ENCODE measurements at regions not wholly inside any gene's neighbourhood (a gene's known extent, or its start where the extent isn't known, plus 50 kb on each side); places are given as distances from the start of the nearest gene placed in this dataset.

DNA sequence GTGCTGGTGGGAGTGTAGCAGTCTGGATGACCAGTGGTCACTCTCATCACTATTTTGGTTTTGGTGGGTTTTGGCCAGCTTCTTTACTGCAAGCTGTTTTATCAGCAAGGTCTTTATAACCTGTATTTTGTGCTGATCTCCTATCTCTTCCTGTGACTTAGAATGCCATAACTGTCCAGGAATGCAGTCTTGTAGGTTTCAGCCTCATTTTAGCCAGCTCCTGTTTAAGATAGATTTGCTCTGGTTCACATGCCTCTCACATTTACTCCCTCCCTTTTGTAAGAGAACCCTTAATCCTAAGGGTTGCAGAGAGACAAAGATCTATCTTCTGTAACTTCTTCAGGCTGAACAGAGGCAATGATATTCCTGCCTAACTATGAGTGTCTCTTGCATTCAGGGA is 51.2 kb upstream of the INHBA start:
- no peaks in the 10 kb centered on the region for H3K79me2 ChIP-seq (ENCODE audit: insufficient read depth, low read length)
- no peaks in the 10 kb centered on the region for H4K20me1 ChIP-seq (ENCODE audit: insufficient read depth)
- BruUV-seq (replicated peaks), result no TSS peak
- H2AFZ ChIP-seq (ENCODE audit: low read depth, low read length, poor library complexity, severe bottlenecking), result no peak overlapping the region
- H3K4me3 ChIP-seq (replicated peaks in 1 of 2; ENCODE audit: low read depth in 1 of 2, low read length in 2 of 2), result no peak overlapping the region
- H3K36me3 ChIP-seq (ENCODE audit: control insufficient read depth in 1 of 2, insufficient read depth in 2 of 2, low read length in 2 of 2), result no peaks in the 10 kb centered on the region
- H3K9me3 ChIP-seq (ENCODE audit: control insufficient read depth in 1 of 2, insufficient read depth in 1 of 2, low read depth in 1 of 2, low read length in 2 of 2), result 0 out of 4 replicates have a peak, but pooled peaks cover 0 to 4% of the 10 kb centered on the region in 2 experiments
- no peaks in the 10 kb centered on the region for H3K4me1 ChIP-seq (ENCODE audit: control insufficient read depth in 1 of 2, insufficient read depth in 2 of 2, low read length in 2 of 2)
- no peak overlapping the region for H3K4me2 ChIP-seq (ENCODE audit: low read length)
- ATAC-seq (no peak), DNase-seq (ENCODE audit: low read depth, low spot score) (no peak)
- ChIA-PET RAD21 (ENCODE audit: low non-redundant PET in 1 of 2, low total read pairs in 2 of 2, uncharacterized antibody in 2 of 2, unreplicated experiment in 2 of 2) (no interaction called here), POLR2A (no interaction called here), CTCF (no interaction called here)
- no peaks in the 10 kb centered on the region for H3K9me2 ChIP-seq (ENCODE audit: insufficient read depth)
- H3K27ac ChIP-seq (ENCODE audit: low read depth, low read length), result no peak overlapping the region
- H3K9ac ChIP-seq (ENCODE audit: low read length), result no peak overlapping the region
- intact Hi-C loops (cut with micrococcal nuclease), result loop anchor here (10.0 kb wide), 1 partner anchor 61 kb away; no protein-coding TSS in a partner anchor
- TF ChIP-seq EGR1 (IDR thresholded peaks at IDR 0.05; ENCODE audit: low read depth), result no peak
- TF ChIP-seq POLR2AphosphoS5 (IDR thresholded peaks at IDR 0.05; ENCODE audit: low read depth, low read length), result no peak
- TF ChIP-seq, protein P1, sequence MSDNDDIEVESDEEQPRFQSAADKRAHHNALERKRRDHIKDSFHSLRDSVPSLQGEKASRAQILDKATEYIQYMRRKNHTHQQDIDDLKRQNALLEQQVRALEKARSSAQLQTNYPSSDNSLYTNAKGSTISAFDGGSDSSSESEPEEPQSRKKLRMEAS (IDR thresholded peaks at IDR 0.05), result no peak
- TF ChIP-seq, protein P2, sequence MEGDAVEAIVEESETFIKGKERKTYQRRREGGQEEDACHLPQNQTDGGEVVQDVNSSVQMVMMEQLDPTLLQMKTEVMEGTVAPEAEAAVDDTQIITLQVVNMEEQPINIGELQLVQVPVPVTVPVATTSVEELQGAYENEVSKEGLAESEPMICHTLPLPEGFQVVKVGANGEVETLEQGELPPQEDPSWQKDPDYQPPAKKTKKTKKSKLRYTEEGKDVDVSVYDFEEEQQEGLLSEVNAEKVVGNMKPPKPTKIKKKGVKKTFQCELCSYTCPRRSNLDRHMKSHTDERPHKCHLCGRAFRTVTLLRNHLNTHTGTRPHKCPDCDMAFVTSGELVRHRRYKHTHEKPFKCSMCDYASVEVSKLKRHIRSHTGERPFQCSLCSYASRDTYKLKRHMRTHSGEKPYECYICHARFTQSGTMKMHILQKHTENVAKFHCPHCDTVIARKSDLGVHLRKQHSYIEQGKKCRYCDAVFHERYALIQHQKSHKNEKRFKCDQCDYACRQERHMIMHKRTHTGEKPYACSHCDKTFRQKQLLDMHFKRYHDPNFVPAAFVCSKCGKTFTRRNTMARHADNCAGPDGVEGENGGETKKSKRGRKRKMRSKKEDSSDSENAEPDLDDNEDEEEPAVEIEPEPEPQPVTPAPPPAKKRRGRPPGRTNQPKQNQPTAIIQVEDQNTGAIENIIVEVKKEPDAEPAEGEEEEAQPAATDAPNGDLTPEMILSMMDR (IDR thresholded peaks at IDR 0.05 in 2 of 3, conservative IDR thresholded peaks at IDR 0.05 in 1 of 3; ENCODE audit: borderline replicate concordance in 1 of 3, insufficient read depth in 1 of 3, low read depth in 2 of 3, low read length in 2 of 3), result no peak
- no peak for TF ChIP-seq EZH2 (IDR thresholded peaks at IDR 0.05)
- TF ChIP-seq SRF (IDR thresholded peaks at IDR 0.05; ENCODE audit: low read depth), result no peak
- no peak for TF ChIP-seq JUND (IDR thresholded peaks at IDR 0.05)
- no peak for TF ChIP-seq TCF7L2 (IDR thresholded peaks at IDR 0.05; ENCODE audit: borderline replicate concordance, extremely low read depth, insufficient read depth, insufficient read length)
- no peak for TF ChIP-seq ELF1 (IDR thresholded peaks at IDR 0.05; ENCODE audit: borderline replicate concordance, low read depth)
- TF ChIP-seq EZH2phosphoT487 (IDR thresholded peaks at IDR 0.05; ENCODE audit: borderline replicate concordance), result no peak
- TF ChIP-seq SP1 (IDR thresholded peaks at IDR 0.05; ENCODE audit: low read depth), result no peak
- TF ChIP-seq CBX3 (IDR thresholded peaks at IDR 0.05; ENCODE audit: low read depth), result no peak
- TF ChIP-seq ZFX (IDR thresholded peaks at IDR 0.05), result no peak
- TF ChIP-seq RAD21 (IDR thresholded peaks at IDR 0.05; ENCODE audit: low read depth), result no peak
- no peak for TF ChIP-seq FOSL1 (IDR thresholded peaks at IDR 0.05; ENCODE audit: low read depth)
- no peaks in the 10 kb centered on the region for H3K27me3 ChIP-seq (ENCODE audit: insufficient read depth, low read length)
